ENCODE measurements at regions not wholly inside any gene's neighbourhood (a gene's known extent, or its start where the extent isn't known, plus 50 kb on each side); places are given as distances from the start of the nearest gene placed in this dataset.

DNA sequence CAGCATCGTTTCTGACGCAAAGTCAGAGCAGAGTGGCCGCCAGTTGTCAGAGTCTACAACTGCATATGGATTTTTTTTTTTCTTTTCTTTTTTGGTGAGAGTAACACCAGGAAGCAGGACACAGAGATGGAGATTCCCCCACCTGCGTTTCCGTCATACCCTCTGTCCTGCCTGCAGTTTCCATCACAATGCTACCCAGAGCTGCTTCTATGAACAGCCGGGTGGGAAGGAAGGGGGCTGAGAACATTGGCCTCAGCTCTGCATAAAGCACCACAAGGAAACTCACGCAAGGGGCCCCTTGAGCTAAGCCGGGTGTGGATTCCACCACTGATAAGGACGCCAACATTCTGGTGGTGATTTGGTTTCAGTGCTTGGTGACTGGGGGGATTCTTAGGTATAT is 183.5 kb upstream of the AFDN start:
- no peak for DNase-seq

DNA sequence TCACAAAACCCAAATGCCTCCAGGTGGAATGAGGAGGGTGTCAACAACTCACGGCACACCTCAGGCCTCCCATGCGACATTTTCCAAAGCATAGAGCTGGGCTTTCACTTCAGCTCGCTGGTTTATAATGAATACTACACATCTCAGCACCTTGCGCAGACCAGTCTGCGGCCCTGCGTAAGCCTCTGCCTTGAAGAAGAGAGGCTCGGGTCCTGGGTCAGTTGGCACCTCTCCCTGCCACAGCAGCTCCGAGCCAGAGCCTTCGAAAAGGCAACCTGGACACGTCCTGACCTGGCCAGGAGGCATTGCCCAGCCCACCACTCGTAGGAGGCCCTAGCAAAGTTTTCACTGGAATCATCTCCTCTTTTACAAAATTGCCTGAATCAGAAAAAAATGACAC is 183.0 kb upstream of the AFDN start:
- no peak for DNase-seq

DNA sequence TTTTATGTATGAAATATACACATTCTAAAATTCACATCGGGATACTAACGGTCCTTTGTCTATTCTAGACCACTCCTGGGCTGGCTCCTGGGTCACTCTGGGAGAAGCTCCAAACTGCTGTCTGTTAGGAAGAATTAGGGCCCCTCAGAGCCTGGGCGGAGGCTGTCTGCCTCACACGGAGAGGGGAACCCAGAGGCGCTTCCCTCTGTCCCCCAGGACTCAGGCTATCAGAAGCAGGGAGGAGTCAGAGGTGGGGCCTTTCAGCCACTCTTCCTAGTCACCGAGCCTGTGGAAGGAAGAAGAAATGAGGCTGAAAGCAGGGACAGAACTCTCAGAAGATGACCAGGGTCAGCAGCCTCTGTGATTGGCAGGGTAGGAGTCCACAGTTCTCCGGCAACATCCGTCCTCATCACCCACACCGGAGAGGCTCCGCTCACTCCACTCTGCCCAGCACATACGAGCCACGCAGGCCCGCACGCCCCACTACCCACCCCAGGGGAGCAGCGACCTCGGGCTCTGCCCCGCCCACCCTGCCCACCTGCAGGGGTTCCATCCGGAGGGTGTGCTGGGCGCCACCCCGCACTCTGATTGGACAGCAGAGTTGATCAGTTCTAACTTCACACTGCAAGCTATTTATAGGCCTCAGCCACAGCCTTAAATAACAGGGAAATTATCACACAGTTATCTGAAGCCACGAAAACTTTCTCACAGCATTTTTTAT is 182.1 kb upstream of the AFDN start:
- DNase-seq: no peak

DNA sequence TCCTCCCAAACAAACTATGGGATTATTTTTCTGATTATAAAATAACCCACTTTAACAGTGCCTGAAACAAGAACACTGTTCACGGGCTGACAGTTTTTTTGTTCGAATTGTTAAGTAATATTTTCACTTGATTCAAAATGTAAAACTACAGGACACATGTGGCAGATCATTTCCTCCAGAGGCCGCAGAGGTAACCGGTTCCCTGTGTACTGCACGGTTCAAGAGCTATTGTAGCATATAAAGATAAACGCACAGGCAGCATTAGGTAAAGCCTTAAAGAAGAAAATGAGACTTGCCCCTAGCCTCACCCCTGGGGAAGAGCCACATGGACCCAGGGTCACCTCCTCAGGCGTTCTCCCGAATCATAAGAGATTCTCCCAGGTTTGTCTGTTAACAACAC is 181.3 kb upstream of the AFDN start:
- no peak for DNase-seq

DNA sequence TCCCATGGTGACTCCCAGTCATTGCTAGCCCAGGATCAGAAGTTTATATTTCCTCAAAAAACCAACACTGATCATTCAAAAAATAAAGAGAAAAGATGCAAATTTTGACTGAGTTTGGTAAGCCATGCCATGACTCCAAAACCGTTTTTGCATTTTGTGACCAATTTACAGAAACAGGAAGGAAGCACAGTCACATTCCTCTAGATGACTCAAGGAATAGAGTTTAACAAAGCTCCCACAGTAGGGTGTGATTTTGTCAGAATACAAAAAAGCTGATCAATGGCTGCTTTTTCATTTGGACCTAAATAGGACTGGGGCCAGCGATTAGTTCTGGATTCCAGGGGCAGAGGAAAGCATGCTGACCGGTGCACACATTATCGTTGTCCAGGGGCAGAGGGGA is 179.4 kb upstream of the AFDN start:
- DNase-seq: no peak

DNA sequence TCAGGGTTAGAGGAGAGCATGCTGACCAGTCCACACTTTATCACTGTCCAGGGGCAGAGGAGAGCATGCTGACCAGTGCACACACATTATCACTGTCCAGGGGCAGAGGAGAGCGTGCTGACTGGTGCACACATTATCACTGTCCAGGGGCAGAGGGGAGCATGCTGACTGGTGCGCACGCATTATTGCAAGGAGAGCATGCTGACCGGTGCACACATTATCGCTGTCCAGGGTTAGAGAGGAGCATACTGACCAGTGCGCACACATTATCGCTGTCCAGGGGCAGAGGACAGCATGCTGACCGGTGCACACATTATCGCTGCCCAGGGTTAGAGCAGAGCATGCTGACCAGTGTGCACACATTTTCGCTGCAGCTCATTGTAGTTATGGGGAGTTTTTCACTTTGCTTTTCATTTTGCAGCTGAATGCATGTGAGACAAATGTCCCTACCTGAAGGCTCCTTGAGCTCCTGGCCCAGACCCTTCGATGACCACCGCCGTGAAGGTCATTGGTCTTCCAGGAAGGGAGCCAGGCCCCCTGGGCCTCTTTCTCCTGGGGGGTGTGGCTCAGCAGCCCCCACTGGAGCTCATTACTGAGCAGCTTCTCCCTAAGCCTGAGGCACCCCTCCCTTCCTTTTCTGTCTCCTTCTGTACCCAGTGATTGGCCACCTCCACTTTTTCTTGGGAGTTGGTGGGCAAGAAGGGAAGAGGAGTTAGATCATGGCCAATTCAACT is 178.8 kb upstream of the AFDN start:
- no peak for DNase-seq

DNA sequence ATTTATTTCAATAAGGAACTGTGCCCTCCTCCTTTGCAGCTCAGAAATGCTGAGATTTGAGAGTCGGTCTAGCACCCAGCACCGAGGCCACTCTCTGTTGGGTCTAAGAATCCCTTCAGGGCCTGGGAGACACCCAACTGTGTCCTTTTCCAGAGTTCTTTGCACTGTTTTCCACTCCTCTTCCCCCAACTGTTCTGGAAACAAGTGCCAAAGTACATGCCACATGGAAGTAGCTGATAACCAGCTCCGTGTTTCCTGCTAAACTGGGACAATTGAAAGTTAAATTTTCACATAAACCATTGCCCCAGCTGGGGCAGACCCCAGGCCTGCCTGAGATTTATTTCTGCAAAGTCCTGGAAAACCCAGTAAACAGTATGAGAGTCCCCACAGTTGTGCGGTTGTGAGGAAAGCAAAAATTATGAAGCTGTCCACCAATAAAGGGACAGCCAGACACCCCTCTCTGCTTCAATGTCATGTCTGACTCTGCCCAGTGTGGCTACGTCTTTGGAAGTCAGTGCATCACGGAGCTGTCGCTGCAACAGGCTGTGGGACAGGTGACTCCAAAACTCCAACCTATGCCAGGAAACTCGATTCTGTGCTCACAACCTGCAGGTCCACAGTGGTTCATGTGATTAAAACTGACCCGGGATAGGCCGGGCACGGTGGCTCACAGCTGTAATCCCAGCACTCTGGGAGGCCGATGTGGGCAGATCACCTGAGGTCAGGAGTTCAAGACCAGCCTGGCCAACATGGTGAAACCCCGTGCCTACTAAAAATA is 178.0 kb upstream of the AFDN start:
- DNase-seq: no peak

DNA sequence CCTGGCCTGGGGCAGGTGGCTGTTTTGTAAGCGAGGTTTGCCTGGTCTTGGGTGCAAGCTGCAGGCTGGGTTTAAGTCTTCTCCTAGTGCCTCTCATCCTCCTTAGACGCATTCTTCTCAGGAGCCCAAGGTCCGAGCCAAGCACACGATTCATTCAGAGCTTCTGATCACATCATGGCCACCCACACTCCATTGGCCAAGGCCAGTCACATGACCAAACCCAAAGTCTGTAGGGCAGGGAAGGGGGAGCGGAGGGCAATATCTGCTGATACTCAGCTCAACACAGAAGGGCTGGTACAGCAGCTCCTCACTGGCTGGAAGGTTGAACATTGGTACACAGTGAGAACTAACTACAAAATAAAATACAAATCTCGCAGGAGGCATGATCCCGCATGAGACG is 177.2 kb upstream of the AFDN start:
- DNase-seq: no peak

DNA sequence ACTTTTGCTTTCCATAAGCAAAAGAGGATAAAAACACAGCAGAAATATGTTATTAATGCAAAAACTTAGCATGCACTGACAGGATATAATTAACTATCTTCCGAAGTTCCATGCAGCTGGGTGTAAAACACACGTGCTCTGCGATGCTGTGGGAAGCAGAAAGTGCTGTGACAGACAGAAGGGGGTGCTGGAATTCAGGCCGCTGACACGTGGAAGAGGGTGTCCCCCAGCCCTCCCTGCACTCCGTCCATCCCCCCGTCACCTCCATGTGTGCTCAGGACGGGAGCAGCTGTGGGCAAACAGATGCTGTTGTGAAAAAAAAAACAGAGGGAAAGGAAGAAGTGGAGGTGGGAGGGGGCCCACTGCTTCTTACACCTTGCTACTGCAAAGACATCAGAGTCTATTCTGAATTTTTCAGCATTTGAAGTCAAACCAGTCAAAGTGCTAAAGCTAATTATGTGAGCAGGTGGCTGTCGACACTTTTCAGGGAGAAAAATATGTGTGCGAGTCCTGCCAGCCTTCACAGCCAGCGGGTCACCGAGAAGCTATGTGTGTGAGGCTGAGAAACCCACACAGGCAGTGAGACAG is 175.9 kb upstream of the AFDN start:
- DNase-seq: no peak

DNA sequence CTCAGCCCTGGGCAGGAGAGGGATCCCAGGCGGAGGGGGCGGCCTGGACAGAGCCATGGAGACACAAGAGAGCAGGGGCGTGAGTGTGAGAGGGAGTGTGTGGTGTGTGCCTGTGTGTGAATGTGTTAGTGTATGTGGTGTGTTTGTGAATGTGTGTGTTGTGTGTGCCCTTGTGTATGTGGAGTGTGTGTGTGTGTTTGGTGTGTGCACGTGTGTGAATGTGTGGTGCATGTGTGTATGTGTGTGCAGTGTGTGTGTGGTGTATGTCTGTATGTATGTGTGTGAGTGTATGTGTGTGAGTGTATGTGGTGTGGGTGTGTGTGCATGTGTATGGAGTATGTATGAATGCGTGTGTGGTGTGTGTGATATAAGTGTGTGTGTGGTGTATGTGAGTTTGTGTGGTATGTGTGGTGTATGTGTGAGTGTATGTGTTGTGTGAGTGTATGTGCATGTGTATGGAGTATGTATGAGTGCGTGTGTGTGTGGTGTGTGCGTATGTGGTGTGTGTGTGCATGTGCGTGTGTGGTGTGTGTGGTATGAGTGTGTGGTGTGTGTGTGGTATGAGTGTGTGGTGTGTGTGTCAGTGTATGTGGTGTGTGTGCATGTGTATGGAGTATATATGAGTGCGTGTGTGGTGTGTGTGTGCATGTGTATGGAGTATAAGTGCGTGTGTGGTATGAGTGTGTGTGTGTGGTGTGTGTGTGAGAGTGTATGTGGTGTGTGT is 175.2 kb upstream of the AFDN start:
- DNase-seq: no peak

DNA sequence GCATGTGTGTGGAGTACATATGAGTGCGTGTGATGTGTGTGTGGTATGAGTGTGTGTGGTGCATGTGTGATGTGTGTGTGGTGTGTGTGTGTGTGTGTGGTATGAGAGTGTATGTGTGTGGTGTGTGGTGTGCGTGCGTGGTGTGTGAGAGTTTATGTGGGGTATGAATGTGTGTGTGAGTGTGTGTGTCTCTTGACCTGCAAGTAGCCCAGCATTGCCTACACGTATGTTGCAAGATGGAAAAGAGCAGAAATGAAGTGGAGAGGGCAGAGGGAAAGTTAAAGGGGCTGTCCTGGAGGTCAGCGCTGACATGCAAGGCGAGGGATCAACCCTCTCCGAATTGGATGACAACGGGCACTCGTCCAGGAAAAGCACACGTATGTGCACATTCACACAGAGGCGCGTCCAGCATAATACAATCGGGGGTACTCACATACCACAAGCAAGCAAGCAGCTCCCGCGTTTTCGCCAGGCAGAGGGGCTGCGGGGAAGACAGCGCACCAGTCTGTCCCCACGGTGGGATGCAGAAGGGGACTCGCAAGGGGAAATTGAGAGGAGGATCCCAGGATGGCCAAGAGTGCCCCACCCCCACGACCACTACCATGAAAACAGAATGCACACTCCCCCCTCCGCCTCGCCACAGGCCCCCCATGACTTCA is 174.5 kb upstream of the AFDN start:
- no peak for DNase-seq

DNA sequence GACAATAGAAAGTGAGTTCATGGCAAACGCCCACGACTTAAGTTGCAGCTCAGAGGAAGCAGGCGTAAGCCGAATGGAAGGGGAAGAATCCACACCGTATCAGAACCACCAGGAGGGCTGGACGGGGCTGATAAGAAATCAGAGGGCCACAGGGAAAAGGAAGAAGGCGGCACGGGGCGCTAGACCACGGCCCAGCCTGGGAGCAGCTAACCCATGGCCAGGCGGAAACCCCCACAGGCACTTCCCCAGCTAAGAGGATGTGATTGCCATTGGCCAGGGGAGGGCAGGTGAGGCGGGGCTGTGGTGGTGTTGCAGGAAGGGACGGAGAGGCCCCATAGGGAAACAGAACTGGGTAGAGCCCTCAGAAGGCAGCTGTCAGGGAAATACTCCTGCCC is 174.0 kb upstream of the AFDN start:
- no peak for DNase-seq

DNA sequence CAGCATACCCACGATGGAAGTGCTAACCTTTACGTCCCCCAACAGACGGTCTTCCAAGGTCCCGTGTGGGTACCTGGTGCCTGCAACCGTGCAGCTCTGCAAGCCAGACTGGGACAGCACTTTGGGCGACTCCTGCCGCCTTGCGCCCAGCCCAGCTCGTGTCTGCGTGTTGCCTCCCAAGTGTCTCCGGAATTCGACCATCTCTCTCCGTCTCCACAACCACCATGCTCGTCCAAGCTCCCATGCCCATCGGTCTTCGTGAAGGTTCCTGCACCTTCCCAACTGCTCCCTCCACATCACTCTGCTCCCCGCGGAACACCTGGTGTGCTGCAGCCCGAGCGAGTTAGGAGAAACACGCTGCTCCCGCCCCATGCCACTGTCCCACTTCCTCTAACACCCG is 173.2 kb upstream of the AFDN start:
- DNase-seq: no peak

DNA sequence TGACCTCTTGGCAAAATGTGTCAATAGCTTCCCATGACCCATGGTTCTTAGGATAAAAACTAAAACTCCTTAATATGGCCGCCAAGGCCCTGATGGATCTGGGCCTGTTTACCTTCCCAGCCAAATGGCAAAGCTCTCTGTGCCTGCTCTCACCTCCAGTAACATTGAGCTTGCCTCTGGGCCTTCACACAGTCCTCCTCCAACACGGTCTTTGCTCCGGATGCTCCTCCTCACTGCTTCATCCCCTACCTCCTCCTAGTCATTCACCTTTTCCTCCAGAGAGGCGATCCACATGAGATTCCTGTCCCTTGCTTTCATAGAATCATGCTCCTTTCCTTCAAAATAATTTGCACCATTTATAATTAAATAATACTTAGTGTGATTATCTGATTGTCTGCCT is 172.3 kb upstream of the AFDN start:
- no peak for DNase-seq

DNA sequence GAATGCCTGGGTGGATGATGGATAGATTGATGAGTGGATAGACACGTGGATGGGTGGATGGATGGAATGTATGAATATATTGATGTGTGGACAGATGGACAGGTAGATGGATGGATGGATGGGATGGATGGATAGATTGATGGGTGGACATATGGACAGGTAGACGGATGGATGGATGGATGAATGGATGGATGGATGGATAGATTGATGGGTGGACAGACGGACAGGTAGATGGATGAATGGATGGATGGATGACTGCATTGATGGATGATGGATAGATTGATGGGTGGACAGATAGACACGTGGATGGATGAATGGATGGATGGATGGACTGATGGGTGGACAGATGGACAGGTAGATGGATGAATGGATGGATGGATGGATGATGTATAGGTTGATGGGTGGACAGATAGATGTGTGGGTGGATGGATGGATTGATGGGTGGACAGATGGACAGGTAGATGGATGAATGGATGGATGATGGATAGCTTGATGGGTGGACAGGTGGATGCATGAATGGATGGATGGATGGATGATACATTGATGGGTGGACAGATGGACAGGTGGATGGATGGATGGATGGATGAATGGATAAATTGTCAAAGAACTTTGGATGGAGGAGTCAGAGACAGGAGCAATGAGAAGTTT is 171.4 kb upstream of the AFDN start:
- no peak for DNase-seq

DNA sequence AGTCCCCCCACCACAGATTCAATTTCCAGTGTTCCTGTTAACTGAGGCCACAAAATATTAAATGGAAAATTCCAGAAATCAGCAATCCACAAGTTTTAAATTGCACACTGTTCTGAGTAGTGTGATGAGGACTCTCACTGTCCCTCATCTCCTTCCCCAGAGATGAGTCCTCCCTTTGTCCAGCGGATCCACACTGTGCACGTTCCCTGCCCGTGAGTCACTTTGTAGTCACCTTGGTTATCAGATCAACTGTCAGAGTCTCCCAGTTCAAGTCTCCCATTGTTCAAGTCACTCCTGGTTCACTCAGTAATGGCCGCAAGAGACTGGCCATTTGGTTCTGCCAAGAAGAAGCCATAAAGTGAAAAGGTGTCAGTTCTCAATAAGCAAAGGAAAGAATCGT is 168.6 kb upstream of the AFDN start:
- no peak for DNase-seq

DNA sequence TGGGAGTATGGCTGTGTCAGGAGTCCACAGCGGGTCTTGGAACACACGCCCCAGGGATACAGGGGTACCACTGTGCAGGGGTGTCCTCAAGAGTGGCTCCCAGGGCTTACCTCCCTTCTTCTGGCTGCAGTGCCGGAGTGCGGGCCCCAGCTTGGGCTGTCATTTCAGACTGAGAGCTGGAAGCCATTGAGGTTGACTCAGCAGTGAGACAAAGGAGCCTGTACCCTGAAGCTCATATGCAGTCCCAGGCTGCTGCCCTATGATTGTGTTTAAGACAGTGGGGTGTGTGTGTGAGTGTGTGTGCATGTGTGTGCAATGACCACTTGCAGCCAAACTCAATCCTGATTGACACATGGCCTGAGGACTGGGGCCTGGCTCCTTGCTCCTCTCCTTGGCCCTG is 167.7 kb upstream of the AFDN start:
- DNase-seq: no peak

DNA sequence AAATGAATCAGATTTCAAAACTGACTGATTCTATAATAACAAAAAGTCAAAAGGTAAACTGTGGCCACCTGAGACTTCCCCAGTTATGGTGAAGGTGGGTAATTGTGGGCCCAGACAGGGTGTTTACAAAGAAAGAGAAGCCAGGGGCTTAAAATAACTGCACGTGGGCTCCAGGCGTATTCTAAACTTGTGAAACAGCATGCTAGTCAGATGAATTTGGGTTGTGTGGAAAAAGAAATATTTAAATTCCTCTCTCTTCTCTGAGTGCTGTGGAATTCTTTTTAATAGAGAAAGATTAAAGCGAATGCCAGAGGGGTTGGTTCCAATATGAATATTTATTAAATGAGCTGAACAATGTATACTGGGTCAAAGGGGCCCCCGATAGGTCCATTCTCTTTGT is 166.3 kb upstream of the AFDN start:
- no peak for DNase-seq

DNA sequence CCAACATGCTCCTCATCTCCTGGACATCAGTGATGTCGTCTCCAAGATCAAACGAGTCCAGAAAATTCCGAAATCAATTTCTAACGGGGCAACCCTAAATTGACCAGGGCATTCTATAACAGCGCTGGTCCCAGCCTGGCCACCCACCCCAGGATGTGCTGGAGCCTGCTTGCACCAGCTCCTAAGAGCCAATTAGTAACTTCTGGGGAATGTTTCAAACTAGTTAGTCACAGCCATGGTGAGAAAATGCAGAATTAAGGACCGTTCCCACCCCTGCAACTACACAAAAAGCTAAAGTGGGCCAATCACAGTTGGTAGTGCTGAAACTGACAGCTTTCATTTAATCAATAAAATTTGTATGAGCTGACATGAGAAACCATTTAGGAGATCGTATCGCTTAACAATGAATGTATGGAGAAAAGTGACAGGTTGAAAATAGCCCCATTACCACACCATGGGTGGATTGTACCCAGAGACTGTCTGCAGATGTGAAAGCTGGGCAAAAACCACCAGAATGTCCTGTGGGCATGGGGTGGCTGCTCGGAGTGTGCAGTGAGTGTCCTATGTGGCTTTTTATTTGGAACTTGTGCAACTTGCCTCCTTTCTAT is 165.7 kb upstream of the AFDN start:
- no peak for DNase-seq

DNA sequence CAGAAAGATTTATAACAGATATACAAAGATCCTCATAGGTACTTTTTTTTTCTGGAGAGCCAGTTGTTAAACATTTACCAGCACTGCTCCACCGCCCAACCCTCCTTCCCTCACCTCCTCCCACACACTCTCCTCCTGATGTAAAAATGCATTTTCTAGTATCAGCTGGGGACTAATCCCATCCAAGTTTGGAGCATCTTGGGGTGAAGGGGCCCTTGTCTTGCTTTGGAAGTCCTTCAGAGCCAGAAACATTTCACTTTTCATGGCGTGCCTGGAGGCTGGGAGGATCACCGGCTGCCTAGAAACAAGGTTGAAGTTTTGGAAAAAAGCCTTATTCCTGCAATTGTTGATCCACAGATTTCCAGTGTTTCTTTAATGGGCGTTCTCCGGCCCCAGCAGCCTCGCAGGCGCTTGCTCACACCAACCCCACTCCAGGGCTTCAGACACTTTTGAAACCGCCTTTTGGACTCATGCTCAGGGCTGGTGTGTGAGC is 165.1 kb upstream of the AFDN start:
- DNase-seq: peak; percentile 71

All from femur (tissue), 1 donor.